HG02973 (cell line): ENCODE measurements at regions not wholly inside any gene's neighbourhood (a gene's known extent, or its start where the extent isn't known, plus 50 kb on each side); places are given as distances from the start of the nearest gene placed in this dataset.

Source experiments
- ATAC-seq: cut with Tn5 transposase; IDR thresholded peaks from one replicate; pipeline ENCODE4 v1.9.1; 2021; ENCODE audit warnings: moderate library complexity; ENCODE audit not compliant: unreplicated experiment

DNA sequence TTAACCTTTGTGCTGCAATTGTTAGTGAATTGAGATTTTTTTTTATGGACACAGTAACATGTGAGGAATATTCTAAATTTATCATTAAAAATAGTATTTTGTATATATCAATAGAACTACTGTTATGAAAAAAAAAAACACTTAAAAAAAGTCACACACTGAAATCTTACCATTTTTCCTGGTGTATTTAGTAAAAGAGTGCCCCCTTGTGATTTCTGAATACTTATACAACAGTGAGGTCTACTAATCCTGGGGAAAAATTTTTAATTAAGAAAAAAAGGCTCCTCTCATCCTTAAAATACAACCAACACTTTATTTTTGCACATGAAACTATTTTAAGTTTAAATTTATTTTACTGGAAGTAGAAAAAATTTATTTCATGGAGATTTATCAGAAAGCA lies 56.4 kb upstream of the SPOCK3 start:
- no peak for ATAC-seq

- ATAC-seq = no peak
Measured at GRCh38 chr4:167308876-167309275, 74.6 kb upstream of the SPOCK3 start.

DNA sequence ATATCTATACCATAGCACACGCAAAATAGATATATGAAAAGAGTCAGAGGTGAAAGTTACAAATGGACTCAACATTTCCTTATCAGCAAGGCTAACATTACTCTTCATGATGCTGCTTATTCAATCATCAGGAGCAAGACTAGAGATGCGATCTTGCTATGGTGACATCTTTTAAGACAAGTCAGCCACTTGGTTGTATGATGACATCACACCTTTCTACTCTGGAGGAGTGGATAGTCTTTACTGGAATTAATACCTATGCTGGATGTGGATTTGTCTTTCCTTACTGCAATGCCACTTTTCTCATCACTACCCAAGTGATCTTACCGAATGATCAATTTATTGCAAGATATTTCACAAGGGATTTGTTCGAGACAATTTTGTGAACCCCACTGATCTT lies 87.0 kb upstream of the SPOCK3 start:
- ATAC-seq = no peak

DNA sequence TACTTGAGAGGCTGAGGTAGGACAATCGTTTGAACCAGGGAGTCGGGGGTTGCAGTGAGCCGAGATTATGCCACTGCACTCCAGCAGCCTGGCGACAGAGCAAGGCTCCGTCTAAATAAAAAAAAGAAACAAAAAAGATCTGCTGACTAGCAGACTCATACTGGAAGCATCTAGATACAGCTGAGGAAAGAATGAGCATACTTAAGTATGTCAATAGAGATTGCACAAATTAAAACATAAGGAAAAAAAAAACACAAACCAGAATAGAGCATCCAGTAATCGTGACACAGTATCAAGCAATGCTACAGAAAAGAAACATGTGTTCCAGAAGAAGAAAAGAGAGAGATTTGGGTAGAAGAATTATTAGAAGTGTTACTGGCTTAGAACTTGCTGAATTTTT lies 105.5 kb upstream of the SPOCK3 start:
- no peak for ATAC-seq

DNA sequence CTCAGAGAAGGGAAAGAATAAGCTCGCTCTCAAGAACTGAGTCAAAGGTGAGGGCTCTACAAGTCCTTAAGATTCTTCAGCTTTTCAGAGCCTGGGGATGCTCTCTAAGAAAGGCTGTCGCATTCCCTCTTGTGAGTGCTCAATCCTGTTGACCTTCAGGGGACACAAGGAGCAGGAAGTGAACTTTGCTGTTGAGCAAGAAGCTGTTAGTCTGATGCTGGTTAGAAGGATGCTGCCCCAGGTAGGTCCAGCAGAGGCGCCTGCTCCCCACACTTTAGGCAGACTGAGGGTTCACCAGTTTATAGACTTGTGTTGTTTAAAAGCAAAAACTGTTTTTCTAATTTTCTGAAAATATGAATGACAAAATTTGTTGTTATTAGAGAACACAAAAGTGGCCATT lies 125.4 kb upstream of the SPOCK3 start:
- no peak for ATAC-seq

GRCh38 chr4:167379076-167379835 lies 145.0 kb upstream of the SPOCK3 start:
- no peak for ATAC-seq

GRCh38 chr4:167380964-167381363 lies 146.7 kb upstream of the SPOCK3 start:
- ATAC-seq = no peak

GRCh38 chr4:167383291-167383690 lies 149.0 kb upstream of the SPOCK3 start:
- ATAC-seq = no peak

- no peak for ATAC-seq
Measured at GRCh38 chr4:167397586-167397985, 163.3 kb upstream of the SPOCK3 start.

- ATAC-seq = no peak
Measured at GRCh38 chr4:167399201-167399600, 164.9 kb upstream of the SPOCK3 start.

GRCh38 chr4:167406181-167406580 lies 171.9 kb upstream of the SPOCK3 start:
- ATAC-seq = no peak

DNA sequence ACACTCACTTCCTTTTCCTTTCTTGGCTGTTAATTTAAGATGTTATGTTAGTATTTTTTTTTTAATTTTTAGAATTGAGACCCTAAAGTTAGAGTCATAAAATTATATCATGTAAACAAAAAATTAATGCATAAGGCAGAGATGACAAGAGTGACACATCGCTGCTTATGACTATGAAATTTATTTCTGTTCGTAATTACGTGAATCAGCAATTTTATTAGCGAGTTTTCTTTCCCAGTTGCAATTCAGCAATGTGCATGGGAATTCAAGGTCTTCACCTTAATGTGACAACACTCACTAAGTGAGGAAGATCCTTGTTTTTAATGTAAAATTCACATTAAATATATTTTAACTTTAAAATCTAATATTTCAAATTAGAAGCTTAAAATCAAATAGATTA lies 181.2 kb upstream of the SPOCK3 start:
- ATAC-seq = no peak

GRCh38 chr4:167419468-167420140 lies 185.3 kb upstream of the SPOCK3 start:
- ATAC-seq = no peak

DNA sequence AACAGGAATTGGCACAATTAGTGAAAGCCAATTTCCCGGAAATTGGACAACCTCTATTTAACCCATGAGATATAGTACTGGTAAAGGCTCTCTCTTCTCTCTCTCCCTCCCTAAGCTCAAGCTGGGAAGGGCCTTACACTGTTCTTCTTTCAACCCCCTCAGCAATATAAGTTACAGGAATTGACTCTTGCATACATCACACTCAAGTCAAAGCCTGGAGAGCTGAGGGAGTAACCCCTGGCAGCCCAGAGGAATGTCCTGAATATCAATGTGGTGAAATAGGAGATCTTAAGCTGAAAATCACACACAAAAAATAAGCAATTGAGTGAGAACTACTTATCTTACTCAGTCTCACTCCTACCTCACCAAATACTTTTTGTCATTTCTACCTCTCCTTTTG lies 186.9 kb upstream of the SPOCK3 start:
- ATAC-seq = no peak

DNA sequence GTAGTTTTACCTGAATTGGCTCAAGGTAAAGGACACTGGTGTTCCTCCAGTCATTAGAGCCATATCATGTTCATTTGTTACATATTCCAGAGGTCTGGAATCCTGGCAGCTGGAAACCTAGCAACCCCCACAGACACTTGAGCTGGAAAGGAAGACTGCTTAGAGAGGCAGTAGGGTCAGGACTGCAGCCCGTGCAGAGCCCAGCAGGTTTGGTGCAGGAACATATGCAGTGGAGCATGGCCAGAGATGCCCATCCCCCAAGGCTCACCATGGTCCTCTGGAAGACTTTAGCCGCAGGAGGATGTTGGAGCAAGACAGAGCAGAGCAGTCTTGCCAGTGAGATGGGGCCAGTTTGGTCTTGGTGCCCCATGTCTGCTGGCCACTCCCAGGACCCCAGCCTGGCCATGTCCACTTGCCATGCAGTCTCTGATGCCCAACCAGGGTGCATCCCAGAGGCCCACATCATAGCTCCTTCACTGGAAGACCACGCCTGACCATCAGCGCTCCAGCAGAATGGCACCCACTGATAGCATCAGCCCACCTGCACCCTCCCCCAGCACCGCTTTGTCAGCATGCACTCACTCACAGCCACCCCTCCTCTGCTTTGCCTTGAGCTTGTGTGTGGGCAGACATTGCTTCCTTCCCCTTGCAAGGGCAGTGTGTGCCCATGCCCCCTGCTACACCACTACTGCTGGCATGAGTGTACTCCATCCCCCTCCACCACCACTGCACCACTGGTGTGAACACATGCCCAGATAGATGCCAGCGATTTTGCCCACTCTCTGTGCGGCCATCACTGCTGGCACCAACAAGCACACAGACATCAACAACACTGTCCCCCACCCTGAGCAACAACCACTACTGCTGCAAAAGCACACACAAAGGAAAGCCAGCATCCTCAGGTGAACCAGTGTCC lies 190.3 kb upstream of the SPOCK3 start:
- ATAC-seq = no peak

GRCh38 chr4:167428156-167428555 lies 193.9 kb upstream of the SPOCK3 start:
- no peak for ATAC-seq

DNA sequence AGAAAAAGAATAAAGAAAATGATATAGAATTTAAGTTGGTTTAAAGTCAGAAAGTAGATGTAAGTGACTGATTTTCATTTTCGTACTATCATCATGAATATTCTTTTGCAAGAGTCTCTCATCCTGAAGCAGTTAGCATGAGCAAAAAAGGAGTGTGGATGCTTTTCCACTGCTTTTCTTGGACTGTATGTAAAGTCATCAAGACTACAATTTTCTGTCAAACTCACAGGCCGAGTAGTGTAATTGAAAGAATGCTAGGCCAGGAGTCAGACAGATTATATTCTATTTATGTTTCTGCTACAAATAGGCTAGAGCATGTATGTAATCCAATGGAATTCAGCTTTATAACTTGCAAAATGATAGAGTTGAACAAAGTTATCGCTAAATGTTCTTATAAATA lies 197.1 kb upstream of the SPOCK3 start:
- ATAC-seq = no peak

- no peak for ATAC-seq
Measured at GRCh38 chr4:167435786-167436185, 201.5 kb upstream of the SPOCK3 start.

- no peak for ATAC-seq
Measured at GRCh38 chr4:167443841-167444240, 209.5 kb upstream of the SPOCK3 start.

GRCh38 chr4:167452922-167453430 lies 218.7 kb upstream of the SPOCK3 start:
- ATAC-seq = no peak

DNA sequence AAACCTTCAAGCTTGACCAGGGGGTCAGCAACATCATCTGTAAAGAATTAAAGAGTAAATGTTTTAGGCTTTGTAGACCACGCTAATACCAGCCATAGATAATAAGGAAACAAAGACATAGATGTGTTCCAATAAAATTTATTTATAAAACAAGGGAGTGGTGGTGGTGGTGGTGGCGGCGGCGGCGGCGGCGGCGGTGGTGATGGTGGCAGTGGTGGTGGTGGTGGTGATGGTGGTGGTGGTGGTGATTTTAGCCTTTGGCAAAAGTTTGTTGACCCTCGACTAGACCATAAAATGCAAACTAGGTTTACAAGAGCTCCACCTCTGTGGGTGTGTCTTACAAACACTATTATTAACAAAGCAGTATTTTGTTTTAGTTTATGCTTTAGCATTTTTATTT lies 222.3 kb upstream of the SPOCK3 start:
- no peak for ATAC-seq
